Activated CD4-positive, alpha-beta T cell treated with anti-CD3 and anti-CD28 coated beads, Interleukin-2, amount 10 ng/mL, durations not matched to agents 7 days and 5 days (primary cell): ENCODE measurements at regions not wholly inside any gene's neighbourhood (a gene's known extent, or its start where the extent isn't known, plus 50 kb on each side); places are given as distances from the start of the nearest gene placed in this dataset.

Experiments
- CTCF ChIA-PET: fragments of 350-600 bp; sonication (Branson Sonifier 250); formaldehyde crosslinking; loops from one replicate; lab custom pipeline; 2021; ENCODE audit warnings: antibody characterized with exemption; lab: Charles Lee
- POLR2A ChIA-PET: fragments of 350-600 bp; sonication (Branson Sonifier 250); formaldehyde crosslinking; loops from one replicate; lab custom pipeline; 2021; ENCODE audit warnings: antibody characterized with exemption; lab: Charles Lee
- DNase-seq: peaks from one replicate; pipeline ENCODE4 v3.0.0-alpha.2; 2020
- H3K27ac Mint-ChIP-seq: one replicate; pipeline ENCODE4 v1.8.0; 2021; ENCODE audit warnings: mild to moderate bottlenecking, moderate library complexity, mixed read lengths
- H3K27me3 Mint-ChIP-seq: one replicate; pipeline ENCODE4 v1.8.0; 2021; ENCODE audit warnings: mixed read lengths
- H3K36me3 Mint-ChIP-seq: one replicate; pipeline ENCODE4 v1.8.0; 2021; ENCODE audit warnings: low read depth, mixed read lengths
- H3K4me1 Mint-ChIP-seq: one replicate; pipeline ENCODE4 v1.8.0; 2021; ENCODE audit warnings: mixed read lengths
- H3K4me3 Mint-ChIP-seq: one replicate; pipeline ENCODE4 v1.8.0; 2021; ENCODE audit warnings: mild to moderate bottlenecking, moderate library complexity, mixed read lengths
- H3K9me3 Mint-ChIP-seq: one replicate; pipeline ENCODE4 v1.8.0; 2021; ENCODE audit warnings: mixed read lengths

DNA sequence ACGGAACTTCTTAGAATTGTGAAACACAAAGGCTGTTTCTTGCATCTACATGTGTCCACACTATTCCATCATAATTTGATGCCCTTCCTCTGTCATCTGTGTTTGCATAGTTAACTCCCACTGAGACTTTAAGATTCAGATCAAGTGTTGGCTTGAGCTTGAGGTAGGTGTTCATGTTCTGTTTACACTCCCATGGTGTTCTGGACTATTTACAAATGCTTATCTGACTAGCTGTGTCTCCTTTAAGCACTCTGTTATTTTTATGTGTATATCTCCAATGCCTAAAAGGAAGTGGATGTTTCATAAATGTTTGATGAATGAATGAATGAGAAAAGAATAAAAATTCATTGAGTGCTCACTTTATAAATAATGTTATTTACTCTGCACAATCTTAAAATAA, 622.7 kb downstream of the RAB28 start:
- no peaks in the 10 kb centered on the region for H3K27me3 Mint-ChIP-seq
- H3K4me3 Mint-ChIP-seq = no peak overlapping the region
- POLR2A ChIA-PET = no interaction called here
- CTCF ChIA-PET = no interaction called here
- no peaks in the 10 kb centered on the region for H3K36me3 Mint-ChIP-seq
- no peak overlapping the region for H3K27ac Mint-ChIP-seq
- DNase-seq = no peak
- no peaks in the 10 kb centered on the region for H3K4me1 Mint-ChIP-seq
- H3K9me3 Mint-ChIP-seq = no peaks in the 10 kb centered on the region

DNA sequence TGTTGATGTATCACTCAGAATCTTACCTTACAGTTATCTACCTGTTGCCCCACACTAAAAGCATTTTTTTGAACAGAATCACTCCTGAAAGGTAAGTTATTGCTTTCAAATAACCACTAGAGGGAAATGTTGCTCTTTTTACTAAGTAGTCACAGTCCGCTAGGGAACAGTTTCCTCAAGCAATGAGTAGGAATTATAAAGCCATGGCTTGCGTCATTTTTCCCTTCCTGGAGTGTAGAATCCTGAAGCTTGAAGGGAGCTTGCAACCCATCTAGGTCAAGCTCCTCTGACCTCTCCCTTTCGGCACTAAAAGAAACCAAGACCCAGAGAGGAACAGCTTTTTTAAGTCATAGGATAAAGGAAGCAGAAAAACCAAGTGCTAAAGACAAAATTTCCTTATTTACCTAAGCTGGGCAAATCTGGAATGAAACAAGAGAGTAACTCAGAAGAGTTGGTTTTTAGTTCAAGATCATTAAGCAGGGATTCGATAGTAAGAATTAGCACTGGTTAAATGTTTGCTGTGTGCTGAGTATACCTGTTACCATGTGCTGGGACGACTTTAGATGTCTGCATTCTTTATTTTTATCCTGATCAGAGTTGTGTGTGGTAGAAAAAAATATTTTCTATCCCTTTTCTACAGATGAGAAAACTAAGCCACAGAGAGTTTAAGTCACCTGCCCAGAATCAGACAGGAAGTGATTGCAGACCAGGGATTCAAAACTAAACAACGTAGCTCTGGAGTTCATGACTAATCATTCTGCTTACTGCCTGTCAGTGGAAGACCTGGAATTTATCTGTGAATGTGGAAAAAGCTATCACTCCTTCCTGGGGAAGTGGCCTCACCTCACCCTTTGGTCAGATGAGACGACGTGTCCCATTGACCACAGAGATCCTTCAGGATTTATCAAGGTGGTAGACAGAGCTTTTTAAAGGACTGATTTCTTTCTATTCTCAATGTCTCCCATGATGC, 631.5 kb downstream of the RAB28 start:
- H3K27me3 Mint-ChIP-seq = peaks cover 7% of the 10 kb centered on the region
- POLR2A ChIA-PET = no interaction called here
- no peaks in the 10 kb centered on the region for H3K9me3 Mint-ChIP-seq
- H3K27ac Mint-ChIP-seq = no peak overlapping the region
- peaks cover 3% of the 10 kb centered on the region for H3K4me1 Mint-ChIP-seq
- H3K36me3 Mint-ChIP-seq = no peaks in the 10 kb centered on the region
- no peak overlapping the region for H3K4me3 Mint-ChIP-seq
- no peak for DNase-seq
- CTCF ChIA-PET = interaction anchor here (1.0 to 1.1 kb wide), 2 partner anchors 22 to 770 kb away, joined by 3 read pairs; no protein-coding TSS in a partner anchor

DNA sequence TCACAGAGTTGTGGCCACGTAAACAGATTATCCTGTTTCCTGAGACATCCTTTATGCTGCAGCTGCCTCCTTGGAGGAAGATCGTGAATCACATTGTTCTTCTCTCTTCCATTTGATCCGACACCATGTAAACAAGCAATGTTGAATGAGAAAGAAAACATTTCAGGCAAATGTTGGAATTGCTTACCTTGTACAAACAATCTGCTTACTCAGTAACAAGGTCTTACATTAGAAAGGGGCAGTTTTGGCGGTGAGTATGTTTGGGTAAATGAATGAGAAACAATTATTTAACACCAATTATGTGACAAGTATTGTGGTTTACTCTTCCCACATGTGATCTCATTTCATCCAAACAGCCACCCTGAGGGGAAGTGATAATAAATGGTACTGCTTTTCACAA, 637.8 kb downstream of the RAB28 start:
- POLR2A ChIA-PET = no interaction called here

DNA sequence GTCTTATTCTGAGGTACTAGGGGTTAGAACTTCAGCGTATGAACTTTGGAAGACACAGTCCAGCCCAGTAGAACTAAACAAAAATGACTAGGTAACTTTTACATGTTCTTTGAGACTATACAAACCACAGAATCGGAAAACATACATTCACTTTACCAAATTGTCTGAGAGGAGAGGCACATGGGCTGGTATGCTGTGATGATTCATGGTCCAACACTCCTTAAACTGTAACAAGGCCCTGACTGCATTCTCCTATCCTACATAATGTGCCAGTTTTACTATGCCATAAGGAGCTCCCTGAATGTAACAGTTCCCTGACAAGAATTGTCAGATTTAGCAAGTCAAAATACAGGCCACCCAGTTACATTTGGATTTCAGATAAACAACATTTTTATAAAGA, 640.0 kb downstream of the RAB28 start:
- ChIA-PET CTCF (no interaction called here), POLR2A (no interaction called here)
- Mint-ChIP-seq H3K9me3 (no peaks in the 10 kb centered on the region), H3K27ac (no peak overlapping the region), H3K27me3 (peaks cover 8% of the 10 kb centered on the region), H3K4me1 (no peaks in the 10 kb centered on the region), H3K4me3 (no peak overlapping the region), H3K36me3 (no peaks in the 10 kb centered on the region)
- no peak for DNase-seq

More for the DNA sequence above, 637.8 kb downstream of the RAB28 start:
- DNase-seq = no peak
- CTCF ChIA-PET = no interaction called here
- Mint-ChIP-seq H3K36me3 (no peaks in the 10 kb centered on the region), H3K9me3 (no peaks in the 10 kb centered on the region), H3K27me3 (peaks cover 9% of the 10 kb centered on the region), H3K27ac (no peak overlapping the region), H3K4me1 (no peaks in the 10 kb centered on the region), H3K4me3 (no peak overlapping the region)

DNA sequence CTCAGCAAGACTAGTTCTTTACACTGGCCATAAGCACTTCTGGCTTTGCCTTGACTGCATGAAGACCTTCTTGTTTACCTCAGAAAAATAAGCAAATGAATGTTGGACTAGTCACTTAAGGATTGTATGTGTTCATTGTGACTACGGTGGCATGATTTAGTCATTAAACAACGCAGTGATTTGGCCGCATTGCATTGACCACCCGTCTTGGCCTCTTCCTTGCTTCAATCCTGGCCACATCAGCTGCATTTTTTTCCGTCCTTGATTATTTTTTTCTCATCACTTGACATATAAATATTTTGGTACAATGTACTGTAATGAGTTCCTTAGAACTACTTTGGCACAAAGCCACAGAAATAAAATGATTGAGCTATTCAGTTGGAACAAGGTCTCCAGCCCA, 656.2 kb downstream of the RAB28 start:
- ChIA-PET CTCF (no interaction called here), POLR2A (no interaction called here)
- H3K27me3 Mint-ChIP-seq = no peaks in the 10 kb centered on the region
- no peak overlapping the region for H3K27ac Mint-ChIP-seq
- no peak for DNase-seq
- peaks cover 5% of the 10 kb centered on the region for H3K9me3 Mint-ChIP-seq
- H3K4me1 Mint-ChIP-seq = no peaks in the 10 kb centered on the region
- no peak overlapping the region for H3K4me3 Mint-ChIP-seq
- H3K36me3 Mint-ChIP-seq = no peaks in the 10 kb centered on the region

DNA sequence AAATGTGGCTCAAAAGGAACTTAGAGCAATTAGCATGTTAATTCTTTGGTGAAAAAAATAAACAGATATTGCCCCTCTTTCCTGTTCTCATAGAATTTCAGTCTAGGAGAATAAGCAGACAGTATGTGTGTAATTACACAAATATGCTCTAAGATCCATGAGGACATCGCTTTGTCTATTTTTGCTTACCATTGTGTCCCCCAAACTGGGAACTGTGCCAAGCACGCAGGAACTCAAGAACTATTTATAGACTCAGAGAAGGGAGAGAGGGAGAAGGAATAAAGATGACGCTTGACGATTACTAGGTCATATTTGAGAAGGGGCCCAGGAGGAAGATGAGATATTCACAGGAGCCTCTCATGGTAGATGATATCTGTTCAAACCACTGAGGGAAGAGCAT, 692.6 kb downstream of the RAB28 start:
- Mint-ChIP-seq H3K4me3 (no peak overlapping the region), H3K9me3 (peaks cover 15% of the 10 kb centered on the region), H3K27ac (no peak overlapping the region), H3K36me3 (no peaks in the 10 kb centered on the region), H3K4me1 (no peaks in the 10 kb centered on the region), H3K27me3 (no peaks in the 10 kb centered on the region)
- DNase-seq = no peak
- ChIA-PET CTCF (no interaction called here), POLR2A (no interaction called here)

DNA sequence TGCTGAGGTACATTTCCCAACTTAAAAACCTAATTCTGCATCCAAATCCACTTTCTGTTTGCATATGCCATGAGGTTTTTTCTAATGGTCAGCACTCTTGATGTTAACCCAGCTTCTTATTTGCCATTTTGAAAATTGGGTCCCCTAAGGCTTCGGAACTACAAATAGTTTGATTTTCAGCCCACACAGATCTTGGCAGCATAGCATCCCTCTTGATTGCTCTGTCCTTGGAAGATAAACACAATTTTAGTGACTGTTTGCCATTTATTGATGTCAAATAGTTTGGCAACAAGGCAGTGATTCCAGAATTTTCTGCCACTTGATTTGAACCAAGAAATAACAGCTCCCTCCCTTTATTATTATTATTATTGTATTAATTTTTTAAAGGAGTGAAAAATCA, 696.9 kb downstream of the RAB28 start:
- Mint-ChIP-seq H3K4me1 (no peaks in the 10 kb centered on the region), H3K27me3 (no peaks in the 10 kb centered on the region), H3K4me3 (no peak overlapping the region), H3K9me3 (peaks cover 15% of the 10 kb centered on the region), H3K27ac (no peak overlapping the region), H3K36me3 (no peaks in the 10 kb centered on the region)
- ChIA-PET CTCF (no interaction called here), POLR2A (no interaction called here)
- no peak for DNase-seq

DNA sequence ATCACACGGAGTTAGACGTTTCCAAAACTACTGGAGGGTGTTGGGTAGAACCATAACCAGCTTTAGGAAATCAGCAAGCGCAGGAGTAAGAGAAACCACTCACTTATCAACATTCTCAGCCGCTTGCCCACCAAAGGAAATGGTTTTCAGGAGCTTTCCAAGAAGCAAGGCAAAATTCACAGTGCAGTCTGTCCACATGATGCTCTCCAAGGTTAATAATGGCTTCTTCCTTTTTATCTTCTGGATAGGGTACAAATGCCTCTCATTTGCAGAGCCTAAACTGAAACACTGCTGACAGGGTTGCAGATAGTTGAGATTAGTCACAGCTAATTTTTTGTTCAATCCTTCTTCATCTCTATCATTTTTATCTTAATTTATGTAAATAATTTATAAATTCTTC, 705.4 kb downstream of the RAB28 start:
- DNase-seq = no peak
- CTCF ChIA-PET = interaction anchor here (1.0 kb wide), 1 partner anchor 10 kb away, joined by 3 read pairs; no protein-coding TSS in a partner anchor
- Mint-ChIP-seq H3K36me3 (no peaks in the 10 kb centered on the region), H3K27ac (no peak overlapping the region), H3K9me3 (no peaks in the 10 kb centered on the region), H3K4me3 (no peak overlapping the region), H3K27me3 (no peaks in the 10 kb centered on the region), H3K4me1 (no peaks in the 10 kb centered on the region)
- POLR2A ChIA-PET = no interaction called here

DNA sequence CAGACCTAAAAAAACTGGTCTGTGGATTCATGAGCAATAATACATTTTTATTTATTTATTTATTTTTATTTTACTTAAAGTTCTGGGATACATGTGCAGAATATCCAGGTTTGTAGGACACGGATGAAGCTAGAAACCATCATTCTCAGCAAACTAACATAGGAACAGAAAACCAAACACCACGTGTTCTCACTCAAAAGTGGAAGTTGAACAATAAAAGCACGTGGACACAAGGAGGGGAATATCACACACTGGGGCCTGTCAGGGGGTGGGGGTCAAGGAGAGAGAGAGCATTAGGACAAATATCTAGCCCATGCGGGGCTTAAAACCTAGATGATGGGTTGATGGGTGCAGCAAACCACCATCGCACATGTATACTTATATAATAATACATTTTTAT, 705.9 kb downstream of the RAB28 start:
- H3K4me1 Mint-ChIP-seq = no peaks in the 10 kb centered on the region
- no peaks in the 10 kb centered on the region for H3K9me3 Mint-ChIP-seq
- H3K27ac Mint-ChIP-seq = no peak overlapping the region
- no peaks in the 10 kb centered on the region for H3K36me3 Mint-ChIP-seq
- no peaks in the 10 kb centered on the region for H3K27me3 Mint-ChIP-seq
- ChIA-PET CTCF (interaction anchor here (0.6 to 1.0 kb wide), 2 partner anchors 9 to 68 kb away, joined by 3 to 4 read pairs; no protein-coding TSS in a partner anchor), POLR2A (no interaction called here)
- H3K4me3 Mint-ChIP-seq = no peak overlapping the region
- DNase-seq = no peak

DNA sequence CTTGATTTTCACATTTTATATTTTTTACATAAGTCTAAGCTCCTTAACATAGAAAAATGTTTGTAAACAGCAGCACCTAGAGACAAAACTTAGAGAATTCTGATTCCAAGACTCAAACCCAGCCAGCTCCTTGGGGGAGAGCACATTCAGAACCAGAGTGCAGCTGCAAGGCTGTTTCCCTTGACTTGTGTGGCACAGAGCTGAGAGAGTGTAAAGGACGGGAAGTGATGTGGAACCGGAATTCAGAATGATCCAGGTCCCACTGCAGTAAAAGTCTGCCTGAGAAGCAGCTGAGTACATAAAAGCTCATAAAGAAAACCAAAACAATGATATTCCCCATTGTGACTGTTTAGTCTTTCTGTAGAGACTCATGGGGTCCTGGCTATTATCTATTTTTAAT, 713.8 kb downstream of the RAB28 start:
- Mint-ChIP-seq H3K4me1 (no peaks in the 10 kb centered on the region), H3K4me3 (no peak overlapping the region), H3K9me3 (no peaks in the 10 kb centered on the region), H3K27me3 (no peaks in the 10 kb centered on the region), H3K27ac (no peak overlapping the region), H3K36me3 (no peaks in the 10 kb centered on the region)
- DNase-seq = no peak
- POLR2A ChIA-PET = no interaction called here
- CTCF ChIA-PET = no interaction called here

DNA sequence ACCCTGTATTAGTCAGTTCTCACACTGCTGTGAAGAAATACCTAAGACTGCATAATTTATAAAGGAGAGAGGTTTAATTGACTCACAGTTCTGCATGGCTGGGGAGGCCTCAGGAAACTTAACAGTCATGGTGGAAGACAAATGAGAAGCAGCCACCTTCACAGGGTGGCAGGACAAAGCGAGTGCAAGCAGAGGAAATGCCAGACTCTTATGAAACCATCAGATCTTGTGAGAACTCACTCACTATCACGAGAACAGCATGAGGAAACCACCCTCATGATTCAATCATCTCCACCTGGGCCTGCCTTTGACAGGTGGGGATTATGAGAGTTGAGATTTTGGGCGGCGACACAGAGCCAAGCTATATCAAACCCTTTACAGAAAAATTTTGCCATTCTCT, 722.4 kb downstream of the RAB28 start:
- DNase-seq = no peak
- Mint-ChIP-seq H3K27me3 (no peaks in the 10 kb centered on the region), H3K27ac (no peak overlapping the region), H3K36me3 (no peaks in the 10 kb centered on the region), H3K9me3 (no peaks in the 10 kb centered on the region), H3K4me3 (no peak overlapping the region), H3K4me1 (no peaks in the 10 kb centered on the region)
- POLR2A ChIA-PET = no interaction called here
- CTCF ChIA-PET = no interaction called here

DNA sequence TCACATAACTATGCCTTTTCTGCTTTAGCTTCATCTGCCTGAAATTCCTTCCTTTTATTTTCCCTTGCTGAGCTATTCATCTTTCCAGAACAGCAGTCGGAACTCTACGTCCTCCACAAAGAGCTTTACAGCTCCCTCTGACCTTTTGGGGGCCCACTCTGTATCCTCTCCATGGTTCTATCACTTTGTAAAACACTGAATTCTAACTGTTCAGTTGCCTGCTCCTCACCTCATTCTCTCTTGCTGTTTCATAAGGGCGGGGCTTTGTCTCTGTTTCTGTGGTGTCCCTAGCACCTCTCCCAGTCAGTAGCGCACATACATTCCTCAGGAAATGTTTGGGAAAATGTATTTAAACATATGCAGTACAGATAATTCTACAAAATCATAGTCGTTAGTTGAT, 737.0 kb downstream of the RAB28 start:
- POLR2A ChIA-PET = no interaction called here
- no peaks in the 10 kb centered on the region for H3K27me3 Mint-ChIP-seq
- H3K4me1 Mint-ChIP-seq = no peaks in the 10 kb centered on the region
- H3K4me3 Mint-ChIP-seq = no peak overlapping the region
- CTCF ChIA-PET = no interaction called here
- no peak overlapping the region for H3K27ac Mint-ChIP-seq
- DNase-seq = no peak
- H3K36me3 Mint-ChIP-seq = no peaks in the 10 kb centered on the region
- H3K9me3 Mint-ChIP-seq = peaks cover 3% of the 10 kb centered on the region

DNA sequence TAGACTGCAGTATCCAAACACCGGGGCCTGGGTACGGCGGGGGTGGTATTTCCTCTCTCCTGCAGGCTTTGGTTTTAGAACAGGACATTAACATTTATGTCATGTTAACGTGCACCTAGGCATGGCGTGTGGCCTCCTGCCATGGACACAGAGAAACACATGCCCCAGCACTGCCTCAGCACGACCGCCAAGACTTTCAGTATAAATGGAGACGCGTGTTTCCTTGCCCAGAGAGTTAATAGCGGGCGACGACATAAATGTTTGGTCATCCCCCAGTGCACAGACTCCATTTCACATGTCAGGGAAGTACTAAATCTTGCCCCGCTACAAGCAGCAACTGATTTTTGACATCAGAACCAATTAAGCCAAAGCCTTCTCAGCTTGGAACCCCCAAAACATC, 737.9 kb downstream of the RAB28 start:
- no peaks in the 10 kb centered on the region for H3K36me3 Mint-ChIP-seq
- H3K4me3 Mint-ChIP-seq = no peak overlapping the region
- no peaks in the 10 kb centered on the region for H3K4me1 Mint-ChIP-seq

DNA sequence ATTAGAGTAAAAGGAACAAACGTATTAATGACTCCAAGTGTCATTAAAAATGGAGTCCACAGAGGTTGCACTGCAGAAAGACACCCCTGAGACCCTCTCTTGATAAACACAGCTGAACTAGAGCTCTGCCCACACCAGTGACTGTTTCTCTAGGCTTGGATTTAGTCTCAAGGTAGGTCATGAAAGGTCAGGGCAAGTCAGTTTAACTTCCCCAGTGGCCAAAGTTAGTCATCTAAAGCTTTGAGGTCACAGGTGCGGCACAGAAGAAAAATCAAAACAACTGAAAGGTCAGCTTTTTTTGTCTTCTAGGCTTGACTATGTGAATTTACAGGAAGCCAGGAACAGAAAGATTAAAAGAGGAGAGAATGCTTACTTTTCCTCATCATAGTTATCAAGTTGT, 749.6 kb downstream of the RAB28 start:
- H3K4me1 Mint-ChIP-seq = no peaks in the 10 kb centered on the region
- POLR2A ChIA-PET = no interaction called here
- CTCF ChIA-PET = no interaction called here
- no peak overlapping the region for H3K27ac Mint-ChIP-seq
- no peak overlapping the region for H3K4me3 Mint-ChIP-seq
- H3K27me3 Mint-ChIP-seq = no peaks in the 10 kb centered on the region
- H3K9me3 Mint-ChIP-seq = no peaks in the 10 kb centered on the region
- no peak for DNase-seq
- no peaks in the 10 kb centered on the region for H3K36me3 Mint-ChIP-seq

More for the DNA sequence above, 737.9 kb downstream of the RAB28 start:
- Mint-ChIP-seq H3K27me3 (no peaks in the 10 kb centered on the region), H3K27ac (no peak overlapping the region), H3K9me3 (peaks cover 4% of the 10 kb centered on the region)
- ChIA-PET CTCF (no interaction called here), POLR2A (no interaction called here)
- no peak for DNase-seq
